GM18498 (cell line): ENCODE measurements at regions not wholly inside any gene's neighbourhood (a gene's known extent, or its start where the extent isn't known, plus 50 kb on each side); places are given as distances from the start of the nearest gene placed in this dataset.

ENCODE experiments used
- ATAC-seq: cut with Tn5 transposase; IDR thresholded peaks from one replicate; pipeline ENCODE4 v1.9.1; 2021; ENCODE audit warnings: mild to moderate bottlenecking, moderate library complexity; ENCODE audit not compliant: unreplicated experiment

- no peak for ATAC-seq
These were observed 74.8 kb upstream of the G2E3 start for GRCh38 chr14:30484201-30484600.

GRCh38 chr14:30484976-30485375 is 74.0 kb upstream of the G2E3 start:
- no peak for ATAC-seq

- no peak for ATAC-seq
These were observed 62.1 kb upstream of the G2E3 start for GRCh38 chr14:30496852-30497251.

GRCh38 chr14:30499358-30499757 is 59.6 kb upstream of the G2E3 start:
- no peak for ATAC-seq

- no peak for ATAC-seq
These were observed 58.7 kb upstream of the G2E3 start for GRCh38 chr14:30500222-30500621.

GRCh38 chr14:30507209-30507608 is 51.7 kb upstream of the G2E3 start:
- ATAC-seq = no peak
